HepG2 (cell line): ENCODE measurements at regions not wholly inside any gene's neighbourhood (a gene's known extent, or its start where the extent isn't known, plus 50 kb on each side); places are given as distances from the start of the nearest gene placed in this dataset.

Experiments
- GMEB1 ChIP-seq: sonication (generic); formaldehyde crosslinking; IDR thresholded peaks from 2 replicates; pipeline ENCODE4 v1.5.1; 2020; ENCODE audit warnings: missing genetic modification reagents, mild to moderate bottlenecking, borderline replicate concordance
- IKZF5 ChIP-seq: IDR thresholded peaks from 2 replicates; pipeline ENCODE4 v1.6.1; 2018; ENCODE audit warnings: missing genetic modification reagents, mild to moderate bottlenecking, missing compliant biosample characterization
- KDM4B ChIP-seq: sonication (generic); formaldehyde crosslinking; IDR thresholded peaks from 2 replicates; pipeline ENCODE4 v1.4.0; 2020; ENCODE audit warnings: missing genetic modification reagents
- MAFK ChIP-seq, 2 experiments: IDR thresholded peaks in 1 of 2; conservative IDR thresholded peaks in 1 of 2; 2 replicates each; pipeline ENCODE4 v1.6.1; 2011; ENCODE audit warnings: improper control_type of control experiment in 2 of 2, low read length in 2 of 2
- MATR3 ChIP-seq: sonication (generic); formaldehyde crosslinking; IDR thresholded peaks from 2 replicates; pipeline ENCODE4 v1.4.0; 2020; ENCODE audit warnings: missing genetic modification reagents
- ONECUT2 ChIP-seq: sonication (generic); formaldehyde crosslinking; IDR thresholded peaks from 2 replicates; pipeline ENCODE4 v1.4.0; 2020; ENCODE audit warnings: missing genetic modification reagents
- PAXIP1 ChIP-seq: sonication (generic); formaldehyde crosslinking; conservative IDR thresholded peaks from 2 replicates; pipeline ENCODE4 v1.4.0; 2020; ENCODE audit warnings: mild to moderate bottlenecking, missing genetic modification reagents, moderate library complexity
- SP4 ChIP-seq: sonication (generic); formaldehyde crosslinking; IDR thresholded peaks from 2 replicates; pipeline ENCODE4 v1.8.1; 2023; ENCODE audit warnings: mild to moderate bottlenecking, missing genetic modification reagents
- TP53 ChIP-seq: sonication (generic); formaldehyde crosslinking; conservative IDR thresholded peaks from 2 replicates; pipeline ENCODE4 v1.4.0; 2020; ENCODE audit warnings: missing genetic modification reagents
- ZNF235 ChIP-seq: sonication (generic); formaldehyde crosslinking; IDR thresholded peaks from 2 replicates; pipeline ENCODE4 v1.8.1; 2023; ENCODE audit warnings: mild to moderate bottlenecking, missing genetic modification reagents, borderline replicate concordance
- ZNF318 ChIP-seq: sonication (generic); formaldehyde crosslinking; IDR thresholded peaks from 2 replicates; pipeline ENCODE4 v1.4.0; 2020; ENCODE audit warnings: mild to moderate bottlenecking, missing genetic modification reagents

GRCh38 chr9:84054341-84055010 lies 73.9 kb downstream of the RMI1 start (continued):
- TF ChIP-seq ZNF318 (CRISPR knock-in tag) (no peak), KDM4B (CRISPR knock-in tag) (no peak), TP53 (CRISPR knock-in tag) (no peak), SP4 (CRISPR knock-in tag) (no peak), MAFK (conservative IDR thresholded peaks at IDR 0.05 in 1 of 2, IDR thresholded peaks at IDR 0.05 in 1 of 2; ENCODE audit: low read length in 2 of 2) (peak; percentile 36 to 55), ONECUT2 (CRISPR knock-in tag) (no peak), GMEB1 (CRISPR knock-in tag) (no peak), PAXIP1 (CRISPR knock-in tag) (peak; percentile 58), IKZF5 (CRISPR knock-in tag) (0 out of 2 replicates have a peak, but pooled peaks have one; percentile 26), ZNF235 (CRISPR knock-in tag) (no peak), MATR3 (CRISPR knock-in tag) (no peak)
